ENCODE measurements at regions not wholly inside any gene's neighbourhood (a gene's known extent, or its start where the extent isn't known, plus 50 kb on each side); places are given as distances from the start of the nearest gene placed in this dataset.

DNA sequence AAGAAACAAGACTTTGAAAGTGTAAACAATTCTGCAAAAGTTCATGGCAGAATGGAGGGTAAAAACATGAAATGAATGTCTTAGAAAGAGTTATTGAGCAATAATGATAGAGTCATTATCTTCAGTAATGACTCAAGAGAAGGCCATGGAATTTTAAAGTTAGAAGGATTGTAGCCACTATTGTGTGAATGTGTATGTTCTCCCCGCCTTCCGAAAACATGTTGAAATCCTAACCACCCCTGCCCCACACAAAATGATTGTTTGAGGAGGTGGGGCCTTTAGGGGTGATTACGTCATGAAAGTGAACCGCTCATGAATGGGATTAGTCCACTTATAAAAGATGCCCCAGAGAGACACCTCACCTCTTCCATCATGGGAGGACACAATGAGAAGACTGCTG is 93.8 kb upstream of the CCDC190 start:
- no peak overlapping the region for H3K4me3 ChIP-seq (ENCODE audit: low read depth, low read length)
- no peaks in the 10 kb centered on the region for H3K9me3 ChIP-seq (ENCODE audit: control insufficient read depth, insufficient read depth, low read length)
- TF ChIP-seq, protein P1, sequence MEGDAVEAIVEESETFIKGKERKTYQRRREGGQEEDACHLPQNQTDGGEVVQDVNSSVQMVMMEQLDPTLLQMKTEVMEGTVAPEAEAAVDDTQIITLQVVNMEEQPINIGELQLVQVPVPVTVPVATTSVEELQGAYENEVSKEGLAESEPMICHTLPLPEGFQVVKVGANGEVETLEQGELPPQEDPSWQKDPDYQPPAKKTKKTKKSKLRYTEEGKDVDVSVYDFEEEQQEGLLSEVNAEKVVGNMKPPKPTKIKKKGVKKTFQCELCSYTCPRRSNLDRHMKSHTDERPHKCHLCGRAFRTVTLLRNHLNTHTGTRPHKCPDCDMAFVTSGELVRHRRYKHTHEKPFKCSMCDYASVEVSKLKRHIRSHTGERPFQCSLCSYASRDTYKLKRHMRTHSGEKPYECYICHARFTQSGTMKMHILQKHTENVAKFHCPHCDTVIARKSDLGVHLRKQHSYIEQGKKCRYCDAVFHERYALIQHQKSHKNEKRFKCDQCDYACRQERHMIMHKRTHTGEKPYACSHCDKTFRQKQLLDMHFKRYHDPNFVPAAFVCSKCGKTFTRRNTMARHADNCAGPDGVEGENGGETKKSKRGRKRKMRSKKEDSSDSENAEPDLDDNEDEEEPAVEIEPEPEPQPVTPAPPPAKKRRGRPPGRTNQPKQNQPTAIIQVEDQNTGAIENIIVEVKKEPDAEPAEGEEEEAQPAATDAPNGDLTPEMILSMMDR (IDR thresholded peaks at IDR 0.05; ENCODE audit: low read depth, low read length) = no peak
- no peak overlapping the region for H3K27ac ChIP-seq (ENCODE audit: low read depth, low read length)
- ChIA-PET POLR2A (no interaction called here), CTCF (no interaction called here)
- H3K27me3 ChIP-seq (ENCODE audit: control insufficient read depth, insufficient read depth, low read length) = no peaks in the 10 kb centered on the region
- no peak for DNase-seq (ENCODE audit: low read depth, low spot score)

DNA sequence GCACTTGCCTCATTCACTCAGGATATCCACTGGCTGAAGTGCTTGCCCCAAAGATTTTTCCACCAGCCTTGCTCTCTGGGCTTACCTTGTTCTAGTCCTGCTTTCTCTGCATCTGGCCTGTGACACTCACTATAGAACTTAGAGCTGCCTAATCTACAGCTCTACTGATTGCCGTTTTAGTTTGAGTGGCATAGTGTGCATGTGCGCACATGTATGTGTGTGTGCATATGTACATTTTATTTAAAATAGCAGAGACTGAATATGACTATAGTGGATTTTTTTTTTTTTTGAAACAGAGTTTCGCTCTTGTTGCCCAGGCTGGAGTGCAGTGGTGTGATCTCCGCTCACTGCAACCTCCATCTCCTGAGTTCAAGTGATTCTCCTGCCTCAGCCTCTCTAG is 92.0 kb upstream of the CCDC190 start:
- CTCF ChIA-PET = interaction anchor here (0.9 to 1.6 kb wide), 2 partner anchors 99 to 118 kb away, joined by 3 to 5 read pairs; no protein-coding TSS in a partner anchor
- no peak for DNase-seq (ENCODE audit: low read depth, low spot score)
- TF ChIP-seq, protein P1 (IDR thresholded peaks at IDR 0.05; ENCODE audit: low read depth, low read length) = no peak
- no peaks in the 10 kb centered on the region for H3K27me3 ChIP-seq (ENCODE audit: control insufficient read depth, insufficient read depth, low read length)
- H3K4me3 ChIP-seq (ENCODE audit: low read depth, low read length) = no peak overlapping the region
- no peak overlapping the region for H3K27ac ChIP-seq (ENCODE audit: low read depth, low read length)
- POLR2A ChIA-PET = no interaction called here
- H3K9me3 ChIP-seq (ENCODE audit: control insufficient read depth, insufficient read depth, low read length) = no peaks in the 10 kb centered on the region

- TF ChIP-seq, protein P1 (IDR thresholded peaks at IDR 0.05; ENCODE audit: low read depth, low read length) = no peak
- ChIA-PET POLR2A (no interaction called here), CTCF (interaction anchor here (1.6 kb wide), 1 partner anchor 98 kb away, joined by 5 read pairs; no protein-coding TSS in a partner anchor)
- H3K9me3 ChIP-seq (ENCODE audit: control insufficient read depth, insufficient read depth, low read length) = no peaks in the 10 kb centered on the region
- H3K27me3 ChIP-seq (ENCODE audit: control insufficient read depth, insufficient read depth, low read length) = no peaks in the 10 kb centered on the region
- DNase-seq (ENCODE audit: low read depth, low spot score) = no peak
- no peak overlapping the region for H3K27ac ChIP-seq (ENCODE audit: low read depth, low read length)
- H3K4me3 ChIP-seq (ENCODE audit: low read depth, low read length) = no peak overlapping the region
Measured at GRCh38 chr1:162951553-162952315, 90.8 kb upstream of the CCDC190 start.

DNA sequence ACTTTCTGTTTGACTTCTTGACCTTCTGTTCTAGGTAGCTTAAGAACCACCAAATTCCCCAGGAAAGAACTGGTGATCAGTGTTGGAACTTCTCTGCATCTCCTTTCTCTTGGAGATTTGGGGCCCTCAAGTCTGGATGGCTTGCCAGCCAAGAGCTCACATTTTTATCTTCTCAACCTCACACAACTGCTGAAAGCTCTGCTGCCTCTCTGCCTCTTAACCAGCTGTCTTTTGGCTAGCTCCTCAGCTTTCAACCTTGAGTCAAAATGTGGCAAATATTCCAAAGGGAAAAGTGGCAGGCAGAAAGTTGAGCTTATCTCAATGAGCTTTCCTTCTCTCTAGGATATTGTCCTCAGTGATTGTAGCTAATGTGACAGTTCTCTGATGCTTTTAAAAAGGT is 89.2 kb upstream of the CCDC190 start:
- Histone ChIP-seq H3K9me3 (ENCODE audit: control insufficient read depth, insufficient read depth, low read length) (no peaks in the 10 kb centered on the region), H3K27me3 (ENCODE audit: control insufficient read depth, insufficient read depth, low read length) (no peaks in the 10 kb centered on the region), H3K4me3 (ENCODE audit: low read depth, low read length) (no peak overlapping the region), H3K27ac (ENCODE audit: low read depth, low read length) (no peak overlapping the region)
- CTCF ChIA-PET = no interaction called here
- TF ChIP-seq, protein P1 (IDR thresholded peaks at IDR 0.05; ENCODE audit: low read depth, low read length) = no peak
- POLR2A ChIA-PET = no interaction called here
- no peak for DNase-seq (ENCODE audit: low read depth, low spot score)

- ChIA-PET CTCF (no interaction called here), POLR2A (no interaction called here)
- DNase-seq (ENCODE audit: low read depth, low spot score) = no peak
- Histone ChIP-seq H3K27ac (ENCODE audit: low read depth, low read length) (no peak overlapping the region), H3K9me3 (ENCODE audit: control insufficient read depth, insufficient read depth, low read length) (no peaks in the 10 kb centered on the region), H3K27me3 (ENCODE audit: control insufficient read depth, insufficient read depth, low read length) (no peaks in the 10 kb centered on the region), H3K4me3 (ENCODE audit: low read depth, low read length) (no peak overlapping the region)
- TF ChIP-seq, protein P1 (IDR thresholded peaks at IDR 0.05; ENCODE audit: low read depth, low read length) = no peak
Measured at GRCh38 chr1:162946701-162947100, 85.7 kb upstream of the CCDC190 start.
